ENCODE measurements at regions not wholly inside any gene's neighbourhood (a gene's known extent, or its start where the extent isn't known, plus 50 kb on each side); places are given as distances from the start of the nearest gene placed in this dataset.
A peak's percentile ranks its signal among the peaks of the same experiment; 100 is the strongest.

- WGBS (ENCODE audit: extremely low coverage, insufficient coverage, insufficient read length): no CpG with 5 or more reads among the region's 13 CpGs
- no peak overlapping the region for H4K12ac ChIP-seq (ENCODE audit: low read depth, low read length)
- H3K18ac ChIP-seq (ENCODE audit: low read length): no peak overlapping the region
- no peak overlapping the region for H3K14ac ChIP-seq (ENCODE audit: low read length)
- peak; percentile 46 to 81 for DNase-seq
- H3K79me1 ChIP-seq (ENCODE audit: low read length): no peaks in the 10 kb centered on the region
- no peaks in the 10 kb centered on the region for H3K36me3 ChIP-seq (ENCODE audit: control insufficient read depth in 1 of 2, insufficient read depth in 2 of 2, low read length in 2 of 2)
- H3K27ac ChIP-seq (ENCODE audit: low read depth, low read length): no peak overlapping the region
- no peak overlapping the region for H2BK12ac ChIP-seq (ENCODE audit: low read length)
- H3K27me3 ChIP-seq (ENCODE audit: insufficient read depth, low read length): no peaks in the 10 kb centered on the region
- H3K9me3 ChIP-seq (ENCODE audit: insufficient read depth, low read depth, low read length): no peaks in the 10 kb centered on the region
- H3K79me2 ChIP-seq (ENCODE audit: control insufficient read depth, insufficient read depth, low read length, poor library complexity): no peaks in the 10 kb centered on the region
- H3K4me1 ChIP-seq (ENCODE audit: control insufficient read depth in 1 of 2, insufficient read depth in 2 of 2, low read length in 2 of 2): no peaks in the 10 kb centered on the region
- no peak overlapping the region for H2AK5ac ChIP-seq (ENCODE audit: low read length)
- H2BK5ac ChIP-seq (ENCODE audit: low read depth, low read length, poor library complexity): no peak overlapping the region
- no peak overlapping the region for H2AFZ ChIP-seq (ENCODE audit: insufficient read depth, low read length, poor library complexity)
- H3K4me2 ChIP-seq (ENCODE audit: low read length): no peak overlapping the region
- no peak overlapping the region for H3K4ac ChIP-seq (ENCODE audit: low read depth, low read length)
- H4K91ac ChIP-seq (ENCODE audit: low read depth, low read length): no peak overlapping the region
- H2BK120ac ChIP-seq (ENCODE audit: insufficient read depth, low read length, poor library complexity): no peak overlapping the region
- H3K4me3 ChIP-seq (ENCODE audit: low read depth, low read length): no peak overlapping the region
- no peak overlapping the region for H3K23ac ChIP-seq (ENCODE audit: low read length)
- H3K9ac ChIP-seq (ENCODE audit: low read length): no peak overlapping the region
- no peak overlapping the region for H4K8ac ChIP-seq (ENCODE audit: low read depth, low read length)
Observed at GRCh38 chr14:97956581-97957340, 1159.6 kb downstream of the VRK1 start.

GRCh38 chr14:97959251-97959650, 1162.1 kb downstream of the VRK1 start:
- DNase-seq: no peak
- Histone ChIP-seq H3K4ac (ENCODE audit: low read depth, low read length) (no peak overlapping the region), H3K23ac (ENCODE audit: low read length) (no peak overlapping the region), H4K12ac (ENCODE audit: low read depth, low read length) (no peak overlapping the region), H3K79me2 (ENCODE audit: control insufficient read depth, insufficient read depth, low read length, poor library complexity) (no peaks in the 10 kb centered on the region), H4K91ac (ENCODE audit: low read depth, low read length) (no peak overlapping the region), H3K14ac (ENCODE audit: low read length) (no peak overlapping the region), H3K9me3 (ENCODE audit: insufficient read depth, low read depth, low read length) (no peaks in the 10 kb centered on the region), H2AFZ (ENCODE audit: insufficient read depth, low read length, poor library complexity) (no peak overlapping the region), H3K36me3 (ENCODE audit: control insufficient read depth in 1 of 2, insufficient read depth in 2 of 2, low read length in 2 of 2) (no peaks in the 10 kb centered on the region), H2BK12ac (ENCODE audit: low read length) (no peak overlapping the region), H3K4me3 (ENCODE audit: low read depth, low read length) (no peak overlapping the region), H3K4me2 (ENCODE audit: low read length) (no peak overlapping the region), H4K8ac (ENCODE audit: low read depth, low read length) (no peak overlapping the region), H3K27me3 (ENCODE audit: insufficient read depth, low read length) (no peaks in the 10 kb centered on the region), H2BK120ac (ENCODE audit: insufficient read depth, low read length, poor library complexity) (no peak overlapping the region), H2BK5ac (ENCODE audit: low read depth, low read length, poor library complexity) (no peak overlapping the region), H3K4me1 (ENCODE audit: control insufficient read depth in 1 of 2, insufficient read depth in 2 of 2, low read length in 2 of 2) (no peaks in the 10 kb centered on the region), H3K9ac (ENCODE audit: low read length) (no peak overlapping the region), H3K27ac (ENCODE audit: low read depth, low read length) (no peak overlapping the region), H3K18ac (ENCODE audit: low read length) (no peak overlapping the region), H2AK5ac (ENCODE audit: low read length) (no peak overlapping the region), H3K79me1 (ENCODE audit: low read length) (no peaks in the 10 kb centered on the region)
- WGBS (ENCODE audit: extremely low coverage, insufficient coverage, insufficient read length): no CpG with 5 or more reads among the region's 4 CpGs

GRCh38 chr14:97960436-97960835, 1163.3 kb downstream of the VRK1 start:
- Histone ChIP-seq H3K79me1 (ENCODE audit: low read length) (no peaks in the 10 kb centered on the region), H3K4me2 (ENCODE audit: low read length) (no peak overlapping the region), H4K12ac (ENCODE audit: low read depth, low read length) (no peak overlapping the region), H4K91ac (ENCODE audit: low read depth, low read length) (no peak overlapping the region), H3K36me3 (ENCODE audit: control insufficient read depth in 1 of 2, insufficient read depth in 2 of 2, low read length in 2 of 2) (no peaks in the 10 kb centered on the region), H2BK5ac (ENCODE audit: low read depth, low read length, poor library complexity) (no peak overlapping the region), H2AFZ (ENCODE audit: insufficient read depth, low read length, poor library complexity) (no peak overlapping the region), H3K4ac (ENCODE audit: low read depth, low read length) (no peak overlapping the region), H2BK12ac (ENCODE audit: low read length) (no peak overlapping the region), H3K79me2 (ENCODE audit: control insufficient read depth, insufficient read depth, low read length, poor library complexity) (no peaks in the 10 kb centered on the region), H3K27me3 (ENCODE audit: insufficient read depth, low read length) (no peaks in the 10 kb centered on the region), H3K9me3 (ENCODE audit: insufficient read depth, low read depth, low read length) (no peaks in the 10 kb centered on the region), H2AK5ac (ENCODE audit: low read length) (no peak overlapping the region), H3K14ac (ENCODE audit: low read length) (no peak overlapping the region), H2BK120ac (ENCODE audit: insufficient read depth, low read length, poor library complexity) (no peak overlapping the region), H3K9ac (ENCODE audit: low read length) (no peak overlapping the region), H3K27ac (ENCODE audit: low read depth, low read length) (no peak overlapping the region), H3K4me1 (ENCODE audit: control insufficient read depth in 1 of 2, insufficient read depth in 2 of 2, low read length in 2 of 2) (no peaks in the 10 kb centered on the region), H3K18ac (ENCODE audit: low read length) (no peak overlapping the region), H4K8ac (ENCODE audit: low read depth, low read length) (no peak overlapping the region), H3K23ac (ENCODE audit: low read length) (no peak overlapping the region), H3K4me3 (ENCODE audit: low read depth, low read length) (no peak overlapping the region)
- no CpG with 5 or more reads among the region's 4 CpGs for WGBS (ENCODE audit: extremely low coverage, insufficient coverage, insufficient read length)
- DNase-seq: no peak

- H2AFZ ChIP-seq (ENCODE audit: insufficient read depth, low read length, poor library complexity): no peak overlapping the region
- H3K27ac ChIP-seq (ENCODE audit: low read depth, low read length): no peak overlapping the region
- H3K9me3 ChIP-seq (ENCODE audit: insufficient read depth, low read depth, low read length): no peaks in the 10 kb centered on the region
- no peaks in the 10 kb centered on the region for H3K79me2 ChIP-seq (ENCODE audit: control insufficient read depth, insufficient read depth, low read length, poor library complexity)
- no peak overlapping the region for H2BK5ac ChIP-seq (ENCODE audit: low read depth, low read length, poor library complexity)
- no CpG with 5 or more reads among the region's 1 CpG for WGBS (ENCODE audit: extremely low coverage, insufficient coverage, insufficient read length)
- no peaks in the 10 kb centered on the region for H3K27me3 ChIP-seq (ENCODE audit: insufficient read depth, low read length)
- no peak overlapping the region for H4K8ac ChIP-seq (ENCODE audit: low read depth, low read length)
- H3K4me2 ChIP-seq (ENCODE audit: low read length): no peak overlapping the region
- no peaks in the 10 kb centered on the region for H3K4me1 ChIP-seq (ENCODE audit: control insufficient read depth in 1 of 2, insufficient read depth in 2 of 2, low read length in 2 of 2)
- H2BK12ac ChIP-seq (ENCODE audit: low read length): no peak overlapping the region
- H4K91ac ChIP-seq (ENCODE audit: low read depth, low read length): no peak overlapping the region
- no peak overlapping the region for H3K4me3 ChIP-seq (ENCODE audit: low read depth, low read length)
- H2BK120ac ChIP-seq (ENCODE audit: insufficient read depth, low read length, poor library complexity): no peak overlapping the region
- H3K23ac ChIP-seq (ENCODE audit: low read length): no peak overlapping the region
- DNase-seq: no peak
- H2AK5ac ChIP-seq (ENCODE audit: low read length): no peak overlapping the region
- no peak overlapping the region for H3K18ac ChIP-seq (ENCODE audit: low read length)
- H4K12ac ChIP-seq (ENCODE audit: low read depth, low read length): no peak overlapping the region
- H3K4ac ChIP-seq (ENCODE audit: low read depth, low read length): no peak overlapping the region
- no peaks in the 10 kb centered on the region for H3K79me1 ChIP-seq (ENCODE audit: low read length)
- H3K9ac ChIP-seq (ENCODE audit: low read length): no peak overlapping the region
- H3K14ac ChIP-seq (ENCODE audit: low read length): no peak overlapping the region
- H3K36me3 ChIP-seq (ENCODE audit: control insufficient read depth in 1 of 2, insufficient read depth in 2 of 2, low read length in 2 of 2): no peaks in the 10 kb centered on the region
Observed at GRCh38 chr14:97970222-97970621, 1173.0 kb downstream of the VRK1 start.
